NCI-H2196 (cell line): ENCODE measurements at regions not wholly inside any gene's neighbourhood (a gene's known extent, or its start where the extent isn't known, plus 50 kb on each side); places are given as distances from the start of the nearest gene placed in this dataset.

Experiments
- DNase-seq: peaks from one replicate; lab custom pipeline; 2025; ENCODE audit not compliant: unreplicated experiment; lab: John Stamatoyannopoulos, UW

GRCh38 chr4:83172371-83172770, 57.8 kb upstream of the PLAC8 start:
- DNase-seq, result no peak

GRCh38 chr4:83171436-83172039, 57.0 kb upstream of the PLAC8 start:
- no peak for DNase-seq

GRCh38 chr4:83170952-83171399, 56.4 kb upstream of the PLAC8 start:
- DNase-seq, result no peak
